ENCODE measurements at regions not wholly inside any gene's neighbourhood (a gene's known extent, or its start where the extent isn't known, plus 50 kb on each side); places are given as distances from the start of the nearest gene placed in this dataset.
"Not testable (repeated sequence)": the region's sequence is repeated elsewhere in the genome, so short reads cannot be mapped to it uniquely, and the experiment has no call there.

DNA sequence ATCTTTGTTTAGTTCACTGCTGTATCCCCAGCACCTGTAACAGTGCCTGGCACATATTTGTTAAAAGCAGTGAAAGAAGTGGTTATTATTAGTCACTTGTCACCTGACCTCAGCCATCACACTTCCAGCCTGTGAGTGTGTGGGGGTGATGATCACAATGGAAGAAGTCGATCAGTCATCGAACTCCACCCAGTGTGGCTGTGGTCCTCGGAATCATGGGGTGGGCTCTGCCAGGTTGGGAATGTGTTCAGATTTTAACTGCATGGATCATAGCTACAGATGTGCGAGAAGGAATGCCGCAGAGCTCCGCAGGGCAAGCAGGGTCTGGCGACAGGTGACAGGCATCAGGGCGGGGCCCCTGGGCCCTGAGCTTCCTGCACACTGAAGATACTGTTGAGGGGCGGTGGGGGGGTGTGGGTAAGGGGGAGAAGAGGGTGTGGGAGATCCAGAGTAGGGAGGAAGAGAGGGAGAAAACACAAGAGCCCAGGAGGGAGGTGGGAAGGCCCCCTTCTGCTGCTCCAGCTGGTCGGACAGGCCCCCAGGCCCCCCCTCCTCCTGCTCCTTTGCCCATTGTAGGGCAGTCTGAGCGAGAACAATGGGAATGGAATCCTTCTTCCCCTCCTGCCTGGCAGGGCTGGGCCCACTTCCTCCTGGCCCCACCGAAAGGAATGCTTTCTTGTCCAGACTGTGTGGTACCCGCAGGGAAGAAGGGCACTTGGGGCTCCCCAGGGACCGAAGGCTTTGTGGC lies 89.6 kb downstream of the SPRY4 start:
- peak; percentile 26 for DNase-seq
- H3K36me3 Mint-ChIP-seq (ENCODE audit: insufficient read depth) = no peaks in the 10 kb centered on the region
- no peaks in the 10 kb centered on the region for H3K27me3 Mint-ChIP-seq (ENCODE audit: low read depth)
- no peaks in the 10 kb centered on the region for H3K9me3 Mint-ChIP-seq
- peak; percentile 88 to 94 for ATAC-seq
- no peak overlapping the region for H3K4me3 Mint-ChIP-seq
- peaks cover 11% of the 10 kb centered on the region for H3K4me1 Mint-ChIP-seq (ENCODE audit: low read depth)

DNA sequence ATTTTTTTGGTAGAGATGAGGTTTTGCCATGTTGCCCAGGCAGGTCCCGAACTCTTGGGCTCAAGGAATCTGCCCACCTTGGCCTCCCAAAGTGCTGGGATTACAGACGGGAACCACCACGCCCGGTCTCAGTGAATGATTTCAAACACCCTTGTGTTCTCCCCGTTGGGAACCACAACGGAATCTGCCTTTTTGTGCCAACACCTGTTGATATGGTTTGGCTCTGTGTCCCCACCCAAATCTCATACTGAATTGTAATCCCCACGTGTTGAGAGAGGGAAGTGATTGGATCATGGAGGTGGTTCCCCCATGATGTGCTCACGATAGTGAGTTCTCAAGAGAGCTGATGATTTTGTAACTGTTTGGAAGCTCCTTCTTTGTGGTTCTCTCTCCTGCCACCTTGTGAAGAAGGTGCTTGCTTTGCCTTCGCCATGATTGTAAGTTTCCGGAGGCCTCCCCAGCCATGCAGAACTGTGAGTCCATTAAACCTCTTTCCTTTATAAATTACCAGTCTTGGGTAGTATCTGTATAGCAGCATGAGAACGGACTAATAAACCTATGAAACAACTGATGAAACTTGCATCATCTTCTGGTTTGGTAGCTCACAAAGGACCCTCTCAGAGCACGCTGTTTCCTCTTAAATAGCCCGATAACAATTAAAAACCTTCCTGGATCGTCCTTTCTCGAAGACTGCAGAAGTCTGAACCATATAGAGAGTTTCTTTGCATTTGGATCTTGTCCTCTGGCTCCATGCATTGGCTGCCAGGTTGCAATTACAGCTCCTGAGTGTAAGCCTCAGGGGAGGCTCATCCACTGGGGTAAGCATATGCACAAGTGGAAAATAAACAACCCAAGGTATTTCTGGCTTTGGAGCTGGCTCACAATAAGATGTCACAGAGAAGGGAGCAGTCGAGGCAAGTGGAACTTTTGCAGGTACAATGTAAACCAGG lies 91.5 kb downstream of the SPRY4 start:
- H3K9me3 Mint-ChIP-seq = no peaks in the 10 kb centered on the region
- peaks cover 11% of the 10 kb centered on the region for H3K4me1 Mint-ChIP-seq (ENCODE audit: low read depth)
- no peaks in the 10 kb centered on the region for H3K36me3 Mint-ChIP-seq (ENCODE audit: insufficient read depth)
- no peak for ATAC-seq
- no peaks in the 10 kb centered on the region for H3K27me3 Mint-ChIP-seq (ENCODE audit: low read depth)
- no peak overlapping the region for H3K4me3 Mint-ChIP-seq
- DNase-seq = no peak

DNA sequence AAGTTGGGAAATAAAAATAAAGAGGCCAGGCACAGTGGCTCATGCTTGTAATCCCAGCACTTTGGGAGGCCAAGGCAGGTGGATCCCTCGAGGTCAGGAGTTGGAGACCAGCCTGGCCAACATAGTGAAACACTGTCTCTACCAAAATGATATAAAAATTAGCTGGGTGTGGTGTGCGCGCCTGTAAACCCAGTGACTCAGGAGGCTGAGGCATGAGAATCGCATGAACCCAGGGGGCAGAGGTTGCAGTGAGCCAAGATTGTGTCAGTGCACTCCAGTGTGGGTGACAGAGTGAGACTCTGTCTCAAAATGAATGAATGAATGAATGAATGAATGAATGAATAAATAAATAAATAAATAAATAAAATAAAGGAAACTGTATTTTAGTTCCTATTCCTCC lies 93.9 kb downstream of the SPRY4 start:
- not testable (repeated sequence) for H3K4me3 Mint-ChIP-seq; H3K36me3 Mint-ChIP-seq (ENCODE audit: insufficient read depth); H3K4me1 Mint-ChIP-seq (ENCODE audit: low read depth); H3K9me3 Mint-ChIP-seq; DNase-seq; ATAC-seq; H3K27me3 Mint-ChIP-seq (ENCODE audit: low read depth)

DNA sequence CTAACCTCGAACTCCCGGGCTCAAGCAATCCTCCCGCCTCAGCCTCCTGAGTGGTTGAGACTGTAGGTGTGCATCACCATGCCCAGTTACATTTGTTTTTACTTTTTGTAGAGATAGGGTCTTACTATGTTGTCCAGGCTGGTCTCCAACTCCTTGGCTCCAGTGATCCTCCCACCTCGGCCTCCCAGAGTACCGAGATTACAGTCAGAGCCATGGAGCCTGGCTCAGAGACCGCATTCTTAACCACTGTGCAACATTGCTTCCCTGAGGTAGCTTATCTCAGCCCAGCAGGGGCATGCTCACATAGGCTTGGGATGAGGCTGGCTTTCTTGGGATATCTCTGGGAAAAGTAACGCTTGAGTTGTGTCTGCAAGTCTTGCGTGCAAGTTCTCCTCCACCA lies 99.7 kb downstream of the SPRY4 start:
- Mint-ChIP-seq H3K27me3 (ENCODE audit: low read depth) (no peaks in the 10 kb centered on the region), H3K4me1 (ENCODE audit: low read depth) (peaks cover 31% of the 10 kb centered on the region), H3K9me3 (no peaks in the 10 kb centered on the region), H3K4me3 (no peak overlapping the region), H3K36me3 (ENCODE audit: insufficient read depth) (no peaks in the 10 kb centered on the region)
- DNase-seq (no peak), ATAC-seq (no peak)

- Mint-ChIP-seq H3K36me3 (ENCODE audit: insufficient read depth) (no peaks in the 10 kb centered on the region), H3K4me1 (ENCODE audit: low read depth) (peaks cover 31% of the 10 kb centered on the region), H3K27me3 (ENCODE audit: low read depth) (no peaks in the 10 kb centered on the region), H3K9me3 (no peaks in the 10 kb centered on the region), H3K4me3 (no peak overlapping the region)
- ATAC-seq (no peak), DNase-seq (no peak)
These were observed 101.8 kb downstream of the SPRY4 start for GRCh38 chr5:142222866-142223558.

DNA sequence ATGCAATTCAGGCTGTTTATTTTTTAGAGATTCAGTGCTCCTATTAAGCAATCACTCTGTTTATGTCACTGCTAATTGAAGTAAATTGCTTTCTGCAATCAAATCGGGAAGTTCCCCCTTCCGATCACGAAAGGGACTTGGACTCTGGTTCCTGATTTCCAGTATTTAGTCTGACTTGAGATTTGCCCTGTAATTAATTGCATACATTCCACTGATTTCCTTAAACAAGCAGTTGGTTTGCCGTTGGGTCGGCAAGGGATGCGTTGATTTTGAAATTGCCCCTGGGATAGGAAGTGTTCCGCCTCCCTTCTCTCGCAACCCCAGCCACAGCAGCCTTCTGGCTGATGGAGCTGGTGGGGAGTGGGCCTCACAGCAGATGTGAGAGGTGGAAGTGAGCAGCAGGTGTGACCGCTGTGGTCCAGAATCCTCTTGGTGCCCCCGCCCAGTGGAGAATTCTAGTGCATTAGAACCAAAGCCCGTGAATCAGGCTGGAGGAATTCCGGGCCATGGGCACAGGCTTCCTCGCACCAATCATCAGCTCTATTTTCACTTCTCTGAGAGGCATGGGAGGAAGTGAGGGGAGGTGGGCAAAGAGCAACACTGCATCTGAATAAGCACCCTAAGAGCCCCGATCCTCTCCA lies 102.5 kb downstream of the SPRY4 start:
- no peaks in the 10 kb centered on the region for H3K36me3 Mint-ChIP-seq (ENCODE audit: insufficient read depth)
- no peak overlapping the region for H3K4me3 Mint-ChIP-seq
- peaks cover 2% of the 10 kb centered on the region for H3K27me3 Mint-ChIP-seq (ENCODE audit: low read depth)
- ATAC-seq (no peak), DNase-seq (no peak)
- H3K9me3 Mint-ChIP-seq = no peaks in the 10 kb centered on the region
- peaks cover 31% of the 10 kb centered on the region for H3K4me1 Mint-ChIP-seq (ENCODE audit: low read depth)

DNA sequence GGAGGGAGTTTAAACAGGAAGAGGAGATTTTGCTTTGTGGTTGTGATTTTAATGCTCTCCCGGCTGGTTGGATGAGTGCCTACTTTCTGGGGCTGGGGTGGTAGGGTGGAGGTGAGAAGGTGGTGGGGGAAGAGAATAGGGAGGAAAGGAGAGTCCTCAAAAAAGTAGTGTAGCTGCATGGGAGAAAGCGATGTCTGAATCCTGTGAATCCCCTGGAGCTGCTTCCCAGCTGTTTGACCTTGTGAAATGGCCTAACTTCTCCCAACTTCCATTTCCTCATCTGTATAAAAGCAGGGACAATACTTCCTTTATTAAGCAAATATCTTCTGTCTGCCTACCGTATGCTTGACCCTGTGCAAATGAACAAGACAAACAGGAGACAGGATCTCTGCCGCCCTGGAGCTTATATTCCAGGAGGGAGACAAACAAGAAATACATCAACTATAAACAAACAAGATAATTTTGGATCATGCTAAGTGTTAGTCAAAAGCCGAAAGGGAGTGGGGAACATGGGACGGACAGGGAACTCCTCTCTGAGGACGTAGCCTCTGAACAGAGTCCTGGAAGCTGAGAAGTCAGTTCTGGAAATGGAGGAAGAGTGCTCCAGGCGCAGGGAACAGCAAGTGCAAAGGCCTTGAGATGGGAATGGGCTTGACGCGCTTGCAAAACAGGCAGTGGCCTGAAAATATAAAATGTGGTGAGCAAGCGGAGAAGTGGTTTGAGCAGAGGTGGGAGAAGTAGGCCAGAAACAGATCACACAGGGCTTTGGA lies 103.5 kb downstream of the SPRY4 start:
- no peaks in the 10 kb centered on the region for H3K9me3 Mint-ChIP-seq
- ATAC-seq = no peak
- H3K27me3 Mint-ChIP-seq (ENCODE audit: low read depth) = peaks cover 2% of the 10 kb centered on the region
- H3K36me3 Mint-ChIP-seq (ENCODE audit: insufficient read depth) = no peaks in the 10 kb centered on the region
- no peak overlapping the region for H3K4me3 Mint-ChIP-seq
- no peak for DNase-seq
- H3K4me1 Mint-ChIP-seq (ENCODE audit: low read depth) = peaks cover 31% of the 10 kb centered on the region

DNA sequence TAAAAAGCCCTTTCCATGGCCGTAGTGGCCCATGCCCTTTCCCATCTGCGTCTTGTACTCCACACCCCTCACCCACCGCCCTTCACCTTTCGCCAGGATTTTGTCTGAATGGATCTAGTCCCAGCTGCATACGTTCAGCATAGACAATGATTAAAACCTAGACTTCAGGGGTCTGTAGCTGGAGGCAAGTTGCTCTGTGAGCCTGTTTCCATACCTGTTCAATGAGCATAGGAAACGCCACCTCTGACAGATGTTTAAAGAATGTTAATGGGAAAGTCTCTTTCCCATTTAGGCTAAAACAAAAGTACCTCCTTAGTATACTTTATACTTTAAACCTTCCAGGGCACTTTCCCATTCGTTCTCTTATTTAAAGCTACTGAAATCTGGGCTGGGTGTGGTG lies 105.7 kb downstream of the SPRY4 start:
- ATAC-seq (no peak), DNase-seq (no peak)
- H3K9me3 Mint-ChIP-seq = no peaks in the 10 kb centered on the region
- no peaks in the 10 kb centered on the region for H3K36me3 Mint-ChIP-seq (ENCODE audit: insufficient read depth)
- peaks cover 2% of the 10 kb centered on the region for H3K27me3 Mint-ChIP-seq (ENCODE audit: low read depth)
- no peak overlapping the region for H3K4me3 Mint-ChIP-seq
- peaks cover 31% of the 10 kb centered on the region for H3K4me1 Mint-ChIP-seq (ENCODE audit: low read depth)

- ATAC-seq (no peak), DNase-seq (no peak)
- Mint-ChIP-seq H3K9me3 (no peaks in the 10 kb centered on the region), H3K4me3 (no peak overlapping the region), H3K4me1 (ENCODE audit: low read depth) (peaks cover 12% of the 10 kb centered on the region), H3K36me3 (ENCODE audit: insufficient read depth) (no peaks in the 10 kb centered on the region), H3K27me3 (ENCODE audit: low read depth) (peaks cover 2% of the 10 kb centered on the region)
These were observed 107.9 kb downstream of the SPRY4 start for GRCh38 chr5:142216931-142217330.

DNA sequence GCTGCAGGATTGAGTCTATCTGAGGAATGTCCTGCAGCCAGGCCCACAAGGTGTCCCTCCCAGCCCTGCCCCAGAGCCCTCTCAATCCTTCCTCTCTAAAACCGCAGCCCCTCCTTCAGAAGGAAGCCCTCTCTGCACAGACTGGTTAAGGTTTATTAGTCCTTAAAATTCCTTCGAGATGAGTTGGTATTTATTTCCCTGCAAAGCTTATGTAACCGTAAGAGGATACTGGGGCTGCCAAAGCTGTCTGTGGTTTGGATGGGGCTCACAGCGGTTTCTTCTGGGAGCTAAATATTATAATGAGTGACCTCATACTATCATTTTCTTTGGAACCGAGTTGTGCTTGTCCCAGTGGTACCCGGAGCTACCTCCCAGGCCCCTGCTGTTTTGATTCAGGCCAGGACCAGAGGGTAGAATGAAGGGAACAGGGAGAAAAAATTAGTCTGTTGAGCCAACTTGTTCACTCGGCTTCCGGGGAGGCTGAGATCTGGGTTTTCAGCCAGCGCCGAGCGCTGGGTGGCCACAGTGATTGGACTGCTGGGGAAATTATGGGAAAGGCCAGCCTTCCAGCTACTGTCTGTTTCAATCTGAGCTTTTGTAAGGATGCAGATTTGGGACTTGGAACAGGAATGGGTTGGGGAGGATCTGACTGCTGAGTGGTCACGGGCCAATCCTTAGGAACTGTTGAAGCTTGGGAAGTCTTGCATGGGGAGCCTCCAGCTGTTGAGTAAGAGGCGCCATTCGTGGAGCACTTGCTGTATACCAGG lies 107.5 kb downstream of the NDFIP1 start:
- Mint-ChIP-seq H3K4me1 (ENCODE audit: low read depth) (peaks cover 6% of the 10 kb centered on the region), H3K36me3 (ENCODE audit: insufficient read depth) (no peaks in the 10 kb centered on the region), H3K27me3 (ENCODE audit: low read depth) (peaks cover 2% of the 10 kb centered on the region), H3K9me3 (no peaks in the 10 kb centered on the region), H3K4me3 (no peak overlapping the region)
- DNase-seq (no peak), ATAC-seq (no peak)

DNA sequence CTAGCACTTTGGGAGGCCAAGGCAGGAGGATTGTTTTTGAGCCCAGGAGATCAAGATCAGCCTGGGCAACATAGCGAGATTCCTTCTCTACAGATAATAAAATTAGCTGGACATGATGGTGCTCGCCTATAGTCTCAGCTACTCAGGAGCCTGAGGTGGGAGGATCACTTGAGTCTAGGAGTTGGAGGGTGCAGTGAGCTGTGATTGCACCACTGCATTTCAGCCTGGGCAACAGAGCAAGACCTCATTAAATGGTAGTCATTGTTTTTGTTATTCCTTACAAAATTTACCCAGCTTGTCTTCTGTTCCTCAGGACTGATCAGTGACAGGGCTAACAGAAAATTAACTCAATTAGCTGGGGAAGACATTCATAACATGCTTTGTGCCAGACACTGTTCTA lies 104.5 kb downstream of the NDFIP1 start:
- ATAC-seq (no peak), DNase-seq (no peak)
- peaks cover 2% of the 10 kb centered on the region for H3K27me3 Mint-ChIP-seq (ENCODE audit: low read depth)
- H3K9me3 Mint-ChIP-seq = no peaks in the 10 kb centered on the region
- no peaks in the 10 kb centered on the region for H3K36me3 Mint-ChIP-seq (ENCODE audit: insufficient read depth)
- H3K4me1 Mint-ChIP-seq (ENCODE audit: low read depth) = no peaks in the 10 kb centered on the region
- H3K4me3 Mint-ChIP-seq = no peak overlapping the region

- ATAC-seq (no peak), DNase-seq (no peak)
- H3K27me3 Mint-ChIP-seq (ENCODE audit: low read depth) = no peaks in the 10 kb centered on the region
- H3K4me3 Mint-ChIP-seq = no peak overlapping the region
- H3K9me3 Mint-ChIP-seq = no peaks in the 10 kb centered on the region
- H3K36me3 Mint-ChIP-seq (ENCODE audit: insufficient read depth) = no peaks in the 10 kb centered on the region
- H3K4me1 Mint-ChIP-seq (ENCODE audit: low read depth) = no peaks in the 10 kb centered on the region
These were observed 103.3 kb downstream of the NDFIP1 start for GRCh38 chr5:142211918-142212317.

- DNase-seq (no peak), ATAC-seq (no peak)
- Mint-ChIP-seq H3K4me1 (ENCODE audit: low read depth) (no peaks in the 10 kb centered on the region), H3K4me3 (no peak overlapping the region), H3K9me3 (no peaks in the 10 kb centered on the region), H3K27me3 (ENCODE audit: low read depth) (no peaks in the 10 kb centered on the region), H3K36me3 (ENCODE audit: insufficient read depth) (no peaks in the 10 kb centered on the region)
These were observed 102.4 kb downstream of the NDFIP1 start for GRCh38 chr5:142210864-142211412.

Data from activated T-cell treated with anti-CD3 and anti-CD28 coated beads, Interleukin-2, amount 50 U/mL, for 4 hours (primary cell).